Sigmoid colon (tissue), 6 donors: ENCODE measurements at regions not wholly inside any gene's neighbourhood (a gene's known extent, or its start where the extent isn't known, plus 50 kb on each side); places are given as distances from the start of the nearest gene placed in this dataset.

Experiments used
- DNase-seq: peaks from one replicate; pipeline ENCODE4 v3.0.0-alpha.2; 2019
- H3K27ac ChIP-seq, 4 donors: fragments of 200-600 bp; sonication (generic); one replicate each; pipeline ENCODE4 v1.5.1; 2016 to 2019; ENCODE audit warnings: mild to moderate bottlenecking in 1 of 4
- H3K27me3 ChIP-seq, 3 donors: fragments of 200-600 bp; sonication (generic); one replicate each; pipeline ENCODE4 v1.5.1; 2019; ENCODE audit warnings: mild to moderate bottlenecking in 1 of 3
- H3K36me3 ChIP-seq, 4 donors: fragments of 200-600 bp; sonication (generic); one replicate each; pipeline ENCODE4 v1.5.1; 2016 to 2019
- H3K4me1 ChIP-seq, 4 donors: fragments of 200-600 bp; sonication (generic); one replicate each; pipeline ENCODE4 v1.5.1; 2017 to 2019
- H3K4me3 ChIP-seq, 4 donors: fragments of 200-600 bp; sonication (generic); one replicate each; pipeline ENCODE4 v1.5.1; 2017 to 2019; ENCODE audit warnings: mild to moderate bottlenecking in 2 of 4, moderate library complexity in 1 of 4
- H3K9me3 ChIP-seq, 4 donors: fragments of 200-600 bp in 3 of 4; sonication (generic) in 3 of 4; one replicate each; pipeline versions ENCODE4 v1.5.1 to v1.6.1; 2013 to 2019
- EP300 ChIP-seq, 4 donors: sonication (generic); formaldehyde crosslinking; IDR thresholded peaks; one replicate each; pipeline ENCODE4 v1.6.1; 2017; ENCODE audit warnings: antibody characterized with exemption in 4 of 4
- POLR2A ChIP-seq, 2 donors: fragments of 450-650 bp; IDR thresholded peaks; one replicate each; pipeline ENCODE4 v1.6.1; 2016; ENCODE audit warnings: antibody characterized with exemption in 2 of 2, mild to moderate bottlenecking in 2 of 2, moderate library complexity in 2 of 2
- POLR2AphosphoS5 ChIP-seq, 4 donors: sonication (generic); formaldehyde crosslinking; IDR thresholded peaks; one replicate each; pipeline ENCODE4 v1.6.1; 2017; ENCODE audit warnings: antibody characterized with exemption in 4 of 4
- WGBS, 2 donors: extraction: QIAGEN DNeasy Blood & Tissue Kit; methylation state at CpG; one replicate each; pipeline ENCODE4 v1.1.7; 2013; 5-methylcytosine and 5-hydroxymethylcytosine counted together
- intact Hi-C: fragments of 100-400 bp; cut with DNase I; formaldehyde crosslinking; loops from one replicate; pipeline ENCODE4 v1.15.1; 2023
- TF ChIP-seq, protein P1 (sequence below), 4 experiments: fragments of 450-650 bp in 3 of 4; fragments of 200-600 bp in 1 of 4; IDR thresholded peaks; one replicate each; pipeline ENCODE4 v1.5.1; 2016 to 2019; ENCODE audit warnings: antibody characterized with exemption in 4 of 4, mild to moderate bottlenecking in 3 of 4, moderate library complexity in 2 of 4
- donor health status: healthy with polysubstance abuse.
- donor health status: healthy.

DNA sequence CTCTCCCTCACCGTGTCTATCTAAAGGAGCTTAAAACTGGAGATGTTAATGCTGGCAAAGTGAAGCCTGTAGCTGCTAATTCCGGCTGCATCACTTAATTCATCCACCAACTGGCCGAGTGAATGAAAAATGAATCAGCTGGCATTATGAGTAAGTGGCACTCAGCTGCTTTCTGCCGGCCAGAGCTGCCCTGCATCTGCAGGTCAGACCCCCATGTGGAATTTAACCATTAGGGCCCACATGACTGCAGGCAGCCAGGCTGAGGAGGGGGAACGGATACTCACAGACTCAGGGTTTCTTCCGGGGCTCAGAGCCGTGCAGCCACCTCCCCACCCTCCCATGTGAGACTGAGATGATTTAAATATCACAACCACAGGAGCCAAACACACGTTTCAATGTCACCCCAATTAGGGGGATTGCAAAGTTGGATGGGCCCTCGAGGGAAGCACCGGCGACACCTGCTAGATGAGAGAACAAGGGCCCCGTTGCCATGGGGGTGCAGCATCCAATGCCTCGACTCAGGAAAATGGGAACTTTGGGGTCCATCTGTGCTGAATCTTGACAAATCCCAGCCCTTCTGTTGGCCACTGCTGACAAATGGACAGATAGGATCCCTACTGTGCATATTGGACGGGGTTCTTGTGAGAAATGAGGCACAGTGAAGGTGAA is 115.6 kb upstream of the ALDH1B1 start:
- TF ChIP-seq POLR2AphosphoS5 (IDR thresholded peaks at IDR 0.05) (no peak), EP300 (IDR thresholded peaks at IDR 0.05) (no peak), POLR2A (IDR thresholded peaks at IDR 0.05) (no peak)
- TF ChIP-seq, protein P1, sequence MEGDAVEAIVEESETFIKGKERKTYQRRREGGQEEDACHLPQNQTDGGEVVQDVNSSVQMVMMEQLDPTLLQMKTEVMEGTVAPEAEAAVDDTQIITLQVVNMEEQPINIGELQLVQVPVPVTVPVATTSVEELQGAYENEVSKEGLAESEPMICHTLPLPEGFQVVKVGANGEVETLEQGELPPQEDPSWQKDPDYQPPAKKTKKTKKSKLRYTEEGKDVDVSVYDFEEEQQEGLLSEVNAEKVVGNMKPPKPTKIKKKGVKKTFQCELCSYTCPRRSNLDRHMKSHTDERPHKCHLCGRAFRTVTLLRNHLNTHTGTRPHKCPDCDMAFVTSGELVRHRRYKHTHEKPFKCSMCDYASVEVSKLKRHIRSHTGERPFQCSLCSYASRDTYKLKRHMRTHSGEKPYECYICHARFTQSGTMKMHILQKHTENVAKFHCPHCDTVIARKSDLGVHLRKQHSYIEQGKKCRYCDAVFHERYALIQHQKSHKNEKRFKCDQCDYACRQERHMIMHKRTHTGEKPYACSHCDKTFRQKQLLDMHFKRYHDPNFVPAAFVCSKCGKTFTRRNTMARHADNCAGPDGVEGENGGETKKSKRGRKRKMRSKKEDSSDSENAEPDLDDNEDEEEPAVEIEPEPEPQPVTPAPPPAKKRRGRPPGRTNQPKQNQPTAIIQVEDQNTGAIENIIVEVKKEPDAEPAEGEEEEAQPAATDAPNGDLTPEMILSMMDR (IDR thresholded peaks at IDR 0.05): no peak
- intact Hi-C loops: no loop called here
- Histone ChIP-seq H3K9me3 (no peaks in the 10 kb centered on the region), H3K36me3 (no peaks in the 10 kb centered on the region), H3K4me3 (no peak overlapping the region), H3K4me1 (no peaks in the 10 kb centered on the region), H3K27me3 (no peaks in the 10 kb centered on the region), H3K27ac (no peak overlapping the region)
- 90 to 92% methylated on average over 14 of the region's 14 CpGs for WGBS, 2 donors
- no peak for DNase-seq

DNA sequence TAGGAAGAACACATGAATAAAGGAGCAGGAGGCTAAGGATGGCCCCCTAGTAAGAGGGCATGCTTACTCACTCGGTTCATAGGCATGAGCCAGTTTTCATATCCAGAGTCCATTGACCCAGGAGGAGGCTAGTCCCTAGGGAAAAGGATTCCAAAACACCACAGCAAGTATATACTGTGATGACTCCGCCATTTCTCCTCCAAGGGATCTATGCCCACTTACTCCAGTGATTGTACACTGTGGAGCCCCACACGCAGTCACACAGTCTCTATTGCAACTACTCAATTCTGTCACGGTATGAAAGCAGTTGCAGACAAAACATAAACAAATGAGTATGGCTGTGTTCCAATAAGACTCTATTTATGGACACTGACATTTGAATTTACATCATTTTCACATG is 117.7 kb upstream of the ALDH1B1 start:
- intact Hi-C loops: no loop called here
- no peak overlapping the region for H3K4me3 ChIP-seq
- H3K9me3 ChIP-seq: no peaks in the 10 kb centered on the region
- H3K4me1 ChIP-seq: no peaks in the 10 kb centered on the region
- no peak for DNase-seq
- H3K27ac ChIP-seq: no peak overlapping the region
- H3K36me3 ChIP-seq: no peaks in the 10 kb centered on the region
- 74 to 77% methylated on average over 4 of the region's 4 CpGs for WGBS, 2 donors
- no peaks in the 10 kb centered on the region for H3K27me3 ChIP-seq
- TF ChIP-seq, protein P1 (IDR thresholded peaks at IDR 0.05): no peak
- no peak for TF ChIP-seq POLR2AphosphoS5 (IDR thresholded peaks at IDR 0.05)
- TF ChIP-seq POLR2A (IDR thresholded peaks at IDR 0.05): no peak
- no peak for TF ChIP-seq EP300 (IDR thresholded peaks at IDR 0.05)

DNA sequence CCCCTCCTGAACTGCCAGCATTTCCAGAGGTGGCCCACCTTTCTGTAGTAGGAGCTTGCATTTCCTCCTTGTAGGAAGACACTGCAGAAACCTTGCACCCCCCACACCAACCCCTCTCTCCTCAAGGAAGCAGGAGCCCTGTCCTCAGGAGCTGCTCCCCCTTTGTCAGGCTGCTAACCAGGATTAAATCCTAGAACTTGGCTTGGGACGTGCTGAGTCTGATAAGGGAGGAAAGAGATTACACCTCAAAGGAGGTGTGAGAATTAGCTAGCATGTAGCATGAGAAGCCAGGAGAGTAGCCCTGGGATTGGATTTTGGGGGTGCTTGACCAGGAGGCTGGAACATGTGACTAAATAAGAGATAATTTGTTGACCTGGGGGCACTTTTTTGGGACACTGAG is 119.8 kb upstream of the ALDH1B1 start:
- H3K27me3 ChIP-seq: no peaks in the 10 kb centered on the region
- DNase-seq: no peak
- no peak overlapping the region for H3K27ac ChIP-seq
- H3K9me3 ChIP-seq: no peaks in the 10 kb centered on the region
- TF ChIP-seq POLR2AphosphoS5 (IDR thresholded peaks at IDR 0.05): no peak
- TF ChIP-seq EP300 (IDR thresholded peaks at IDR 0.05): no peak
- no peak for TF ChIP-seq POLR2A (IDR thresholded peaks at IDR 0.05)
- TF ChIP-seq, protein P1 (IDR thresholded peaks at IDR 0.05): no peak
- H3K4me1 ChIP-seq: no peaks in the 10 kb centered on the region
- no peak overlapping the region for H3K4me3 ChIP-seq
- no peaks in the 10 kb centered on the region for H3K36me3 ChIP-seq
- intact Hi-C loops: no loop called here
- WGBS, 2 donors: 85 to 86% methylated on average over 1 of the region's 1 CpG

DNA sequence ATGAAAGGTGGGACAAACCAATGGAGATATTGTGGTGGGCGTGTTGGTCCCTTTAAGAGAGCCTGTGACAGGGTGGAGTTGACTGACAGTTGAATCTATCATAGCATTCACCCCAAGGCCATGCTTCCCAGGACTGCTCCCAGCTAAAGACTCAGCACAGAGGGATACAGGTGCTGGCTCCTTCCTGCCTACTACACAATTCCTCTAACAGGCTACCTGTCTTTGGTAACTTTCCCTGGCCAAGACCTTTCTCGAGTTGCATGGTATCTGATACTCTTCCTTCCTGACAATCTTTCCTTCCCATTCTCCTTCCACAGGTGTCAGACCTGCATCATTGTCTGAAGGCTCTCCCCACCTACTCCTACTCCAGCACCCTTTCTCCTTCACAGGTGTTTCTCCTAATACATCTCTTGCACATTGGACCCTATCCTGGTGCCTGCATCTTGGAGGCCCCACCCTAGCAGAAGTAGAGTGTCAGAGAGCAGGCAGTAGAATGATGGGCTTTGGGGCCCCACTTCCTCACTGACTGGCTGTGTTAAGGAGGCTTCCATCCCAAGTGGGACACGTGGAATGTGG is 120.7 kb upstream of the ALDH1B1 start:
- H3K27ac ChIP-seq: no peak overlapping the region
- H3K9me3 ChIP-seq: no peaks in the 10 kb centered on the region
- no peaks in the 10 kb centered on the region for H3K4me1 ChIP-seq
- H3K36me3 ChIP-seq: no peaks in the 10 kb centered on the region
- H3K4me3 ChIP-seq: no peak overlapping the region
- TF ChIP-seq, protein P1 (IDR thresholded peaks at IDR 0.05): no peak
- TF ChIP-seq EP300 (IDR thresholded peaks at IDR 0.05) (no peak), POLR2AphosphoS5 (IDR thresholded peaks at IDR 0.05) (no peak), POLR2A (IDR thresholded peaks at IDR 0.05) (no peak)
- 77 to 78% methylated on average over 3 of the region's 3 CpGs for WGBS, 2 donors
- H3K27me3 ChIP-seq: no peaks in the 10 kb centered on the region
- DNase-seq: no peak
- intact Hi-C loops: no loop called here
